LNCaP clone FGC (cell line): ENCODE measurements at regions not wholly inside any gene's neighbourhood (a gene's known extent, or its start where the extent isn't known, plus 50 kb on each side); places are given as distances from the start of the nearest gene placed in this dataset.
"Not testable (repeated sequence)": the region's sequence is repeated elsewhere in the genome, so short reads cannot be mapped to it uniquely, and the experiment has no call there.

Source experiments
- DNase-seq: peaks from one replicate; pipeline ENCODE4 v3.0.0-alpha.2; 2011; ENCODE audit warnings: low read depth
- H3K4me3 ChIP-seq: 2 replicates; pipeline ENCODE4 v1.5.1; 2011; ENCODE audit warnings: mild to moderate bottlenecking, low read depth, low read length, control low read depth
- CTCF ChIP-seq: IDR thresholded peaks from 2 replicates; pipeline ENCODE4 v1.5.1; 2012; ENCODE audit warnings: mild to moderate bottlenecking; ENCODE audit not compliant: control insufficient read depth, insufficient read depth; ENCODE audit errors: extremely low read depth

- no peak for DNase-seq
- no peak for TF ChIP-seq CTCF
- no peak overlapping the region for H3K4me3 ChIP-seq
Measured at GRCh38 chr4:153096344-153096743, 107.9 kb upstream of the TRIM2 start.

- no peak overlapping the region for H3K4me3 ChIP-seq
- no peak for TF ChIP-seq CTCF
- no peak for DNase-seq
Measured at GRCh38 chr4:153098427-153098826, 105.8 kb upstream of the TRIM2 start.

- DNase-seq = no peak
- H3K4me3 ChIP-seq = no peak overlapping the region
- TF ChIP-seq CTCF = no peak
Measured at GRCh38 chr4:153099391-153100140, 104.7 kb upstream of the TRIM2 start.

- H3K4me3 ChIP-seq, DNase-seq: not testable (repeated sequence)
Measured at GRCh38 chr4:153106736-153107135, 97.5 kb upstream of the TRIM2 start.

GRCh38 chr4:153107246-153107645 is 97.0 kb upstream of the TRIM2 start:
- TF ChIP-seq CTCF = no peak
- H3K4me3 ChIP-seq = no peak overlapping the region
- DNase-seq = no peak

- no peak for DNase-seq
- no peak overlapping the region for H3K4me3 ChIP-seq
- TF ChIP-seq CTCF = no peak
Measured at GRCh38 chr4:153109296-153109849, 94.9 kb upstream of the TRIM2 start.

- no peak for TF ChIP-seq CTCF
- H3K4me3 ChIP-seq = no peak overlapping the region
- DNase-seq = no peak
Measured at GRCh38 chr4:153110739-153111138, 93.5 kb upstream of the TRIM2 start.
